Left kidney (tissue), 1 donor: ENCODE measurements at regions not wholly inside any gene's neighbourhood (a gene's known extent, or its start where the extent isn't known, plus 50 kb on each side); places are given as distances from the start of the nearest gene placed in this dataset.
"Not testable (repeated sequence)": the region's sequence is repeated elsewhere in the genome, so short reads cannot be mapped to it uniquely, and the experiment has no call there.

Source experiments
- DNase-seq: peaks from one replicate; pipeline ENCODE4 v3.0.0-alpha.2; 2013

GRCh38 chr18:4765401-4765800, 310.3 kb upstream of the DLGAP1 start:
- DNase-seq: no peak

- no peak for DNase-seq
Observed at GRCh38 chr18:4762330-4762729, 307.2 kb upstream of the DLGAP1 start.

- DNase-seq: no peak
Observed at GRCh38 chr18:4758980-4759379, 303.9 kb upstream of the DLGAP1 start.

- no peak for DNase-seq
Observed at GRCh38 chr18:4755848-4756247, 300.7 kb upstream of the DLGAP1 start.

GRCh38 chr18:4753151-4753550, 298.0 kb upstream of the DLGAP1 start:
- DNase-seq: not testable (repeated sequence)

GRCh38 chr18:4751523-4751922, 296.4 kb upstream of the DLGAP1 start:
- no peak for DNase-seq

- DNase-seq: no peak
Observed at GRCh38 chr18:4750393-4751346, 295.6 kb upstream of the DLGAP1 start.

- DNase-seq: no peak
Observed at GRCh38 chr18:4748975-4749374, 293.9 kb upstream of the DLGAP1 start.

GRCh38 chr18:4734903-4735302, 279.8 kb upstream of the DLGAP1 start:
- no peak for DNase-seq

GRCh38 chr18:4734021-4734420, 278.9 kb upstream of the DLGAP1 start:
- no peak for DNase-seq

- DNase-seq: no peak
Observed at GRCh38 chr18:4721545-4721944, 266.4 kb upstream of the DLGAP1 start.

GRCh38 chr18:4720518-4720917, 265.4 kb upstream of the DLGAP1 start:
- peak; percentile 1 for DNase-seq

GRCh38 chr18:4705894-4706293, 250.8 kb upstream of the DLGAP1 start:
- no peak for DNase-seq

GRCh38 chr18:4704781-4705180, 249.7 kb upstream of the DLGAP1 start:
- DNase-seq: no peak

GRCh38 chr18:4691836-4692235, 236.7 kb upstream of the DLGAP1 start:
- no peak for DNase-seq

GRCh38 chr18:4678685-4679084, 223.6 kb upstream of the DLGAP1 start:
- not testable (repeated sequence) for DNase-seq

- no peak for DNase-seq
Observed at GRCh38 chr18:4677006-4677405, 221.9 kb upstream of the DLGAP1 start.

- no peak for DNase-seq
Observed at GRCh38 chr18:4672162-4672561, 217.1 kb upstream of the DLGAP1 start.

- no peak for DNase-seq
Observed at GRCh38 chr18:4658804-4659203, 203.7 kb upstream of the DLGAP1 start.

- DNase-seq: no peak
Observed at GRCh38 chr18:4653418-4653817, 198.3 kb upstream of the DLGAP1 start.

GRCh38 chr18:4641771-4642368, 186.8 kb upstream of the DLGAP1 start:
- DNase-seq: no peak

- no peak for DNase-seq
Observed at GRCh38 chr18:4640349-4641012, 185.4 kb upstream of the DLGAP1 start.
